Osteocyte (in vitro differentiated cells): ENCODE measurements at regions not wholly inside any gene's neighbourhood (a gene's known extent, or its start where the extent isn't known, plus 50 kb on each side); places are given as distances from the start of the nearest gene placed in this dataset.

ENCODE experiments used
- DNase-seq: peaks from one replicate; pipeline ENCODE4 v3.0.0; 2021; ENCODE audit warnings: mixed read lengths; ENCODE audit not compliant: unreplicated experiment; ENCODE audit errors: extremely low spot score
- H3K27ac Mint-ChIP-seq: one replicate; pipeline ENCODE4 v1.8.0; 2021; ENCODE audit warnings: mild to moderate bottlenecking, mixed read lengths; ENCODE audit not compliant: unreplicated experiment
- H3K27me3 Mint-ChIP-seq: one replicate; pipeline ENCODE4 v1.8.0; 2021; ENCODE audit warnings: mixed read lengths; ENCODE audit not compliant: unreplicated experiment
- H3K36me3 Mint-ChIP-seq: one replicate; pipeline ENCODE4 v1.8.0; 2021; ENCODE audit warnings: mixed read lengths; ENCODE audit not compliant: unreplicated experiment
- H3K4me1 Mint-ChIP-seq: one replicate; pipeline ENCODE4 v1.8.0; 2021; ENCODE audit warnings: mixed read lengths; ENCODE audit not compliant: unreplicated experiment
- H3K4me3 Mint-ChIP-seq: one replicate; pipeline ENCODE4 v1.8.0; 2021; ENCODE audit warnings: mild to moderate bottlenecking, moderate library complexity, mixed read lengths; ENCODE audit not compliant: unreplicated experiment
- H3K9me3 Mint-ChIP-seq: one replicate; pipeline ENCODE4 v1.8.0; 2021; ENCODE audit warnings: mixed read lengths; ENCODE audit not compliant: unreplicated experiment
- CTCF ChIP-seq: fragments of 200-600 bp; sonication (generic); IDR thresholded peaks from 2 replicates; pipeline ENCODE4 v1.5.0; 2021; ENCODE audit warnings: antibody characterized with exemption, mild to moderate bottlenecking, moderate library complexity

GRCh38 chr13:88329066-88329465 is 657.9 kb downstream of the SLITRK5 start:
- TF ChIP-seq CTCF = no peak
- no peak overlapping the region for H3K27ac Mint-ChIP-seq
- H3K9me3 Mint-ChIP-seq = peaks cover 12% of the 10 kb centered on the region
- no peaks in the 10 kb centered on the region for H3K36me3 Mint-ChIP-seq
- no peak for DNase-seq
- H3K4me3 Mint-ChIP-seq = no peak overlapping the region
- no peaks in the 10 kb centered on the region for H3K27me3 Mint-ChIP-seq
- H3K4me1 Mint-ChIP-seq = no peaks in the 10 kb centered on the region

GRCh38 chr13:88339271-88339741 is 668.1 kb downstream of the SLITRK5 start:
- DNase-seq = no peak
- H3K4me1 Mint-ChIP-seq = no peaks in the 10 kb centered on the region

GRCh38 chr13:88345171-88345847 is 674.1 kb downstream of the SLITRK5 start:
- no peak for TF ChIP-seq CTCF
- Mint-ChIP-seq H3K27ac (no peak overlapping the region), H3K27me3 (no peaks in the 10 kb centered on the region), H3K4me3 (no peak overlapping the region), H3K36me3 (no peaks in the 10 kb centered on the region), H3K4me1 (no peaks in the 10 kb centered on the region), H3K9me3 (peaks cover 8% of the 10 kb centered on the region)
- no peak for DNase-seq

More at GRCh38 chr13:88339271-88339741, 668.1 kb downstream of the SLITRK5 start:
- TF ChIP-seq CTCF = no peak
- Mint-ChIP-seq H3K9me3 (peaks cover 5% of the 10 kb centered on the region), H3K27me3 (no peaks in the 10 kb centered on the region), H3K36me3 (no peaks in the 10 kb centered on the region), H3K27ac (no peak overlapping the region), H3K4me3 (no peak overlapping the region)

- no peak for TF ChIP-seq CTCF
- Mint-ChIP-seq H3K9me3 (peaks cover 5% of the 10 kb centered on the region), H3K27ac (no peak overlapping the region), H3K4me1 (no peaks in the 10 kb centered on the region), H3K36me3 (no peaks in the 10 kb centered on the region), H3K27me3 (no peaks in the 10 kb centered on the region), H3K4me3 (no peak overlapping the region)
- no peak for DNase-seq
These were observed 689.6 kb downstream of the SLITRK5 start for GRCh38 chr13:88360761-88361160.

- no peak overlapping the region for H3K4me3 Mint-ChIP-seq
- DNase-seq = no peak
These were observed 698.7 kb downstream of the SLITRK5 start for GRCh38 chr13:88369866-88370265.

More at GRCh38 chr13:88369866-88370265, 698.7 kb downstream of the SLITRK5 start:
- no peaks in the 10 kb centered on the region for H3K4me1 Mint-ChIP-seq
- H3K9me3 Mint-ChIP-seq = peaks cover 3% of the 10 kb centered on the region
- TF ChIP-seq CTCF = no peak
- no peaks in the 10 kb centered on the region for H3K36me3 Mint-ChIP-seq
- no peak overlapping the region for H3K27ac Mint-ChIP-seq
- no peaks in the 10 kb centered on the region for H3K27me3 Mint-ChIP-seq
